H9 (cell line): ENCODE measurements at regions not wholly inside any gene's neighbourhood (a gene's known extent, or its start where the extent isn't known, plus 50 kb on each side); places are given as distances from the start of the nearest gene placed in this dataset.

Experiments used
- DNase-seq: peaks from one replicate; pipeline ENCODE4 v3.0.0-alpha.2; 2017
- H2AFZ ChIP-seq: one replicate; pipeline ENCODE4 v1.6.1; 2013; ENCODE audit warnings: mild to moderate bottlenecking, low read length, control low read depth, moderate library complexity
- H2AK5ac ChIP-seq: 2 replicates; pipeline ENCODE4 v1.6.1; 2013; ENCODE audit warnings: low read length, control low read depth, mixed read lengths; ENCODE audit not compliant: insufficient read length
- H2BK120ac ChIP-seq: one replicate; pipeline ENCODE4 v1.6.1; 2013; ENCODE audit warnings: low read depth, mild to moderate bottlenecking, low read length, control low read depth, inconsistent platforms; ENCODE audit not compliant: poor library complexity, severe bottlenecking
- H2BK12ac ChIP-seq: 2 replicates; pipeline ENCODE4 v1.6.1; 2013; ENCODE audit warnings: low read length, control low read depth, mixed read lengths, low read depth; ENCODE audit not compliant: insufficient read length
- H2BK15ac ChIP-seq: 2 replicates; pipeline ENCODE4 v1.6.1; 2013; ENCODE audit warnings: low read depth, low read length, control low read depth
- H2BK20ac ChIP-seq: one replicate; pipeline ENCODE4 v1.6.1; 2013; ENCODE audit warnings: low read depth, mild to moderate bottlenecking, low read length, control low read depth, inconsistent platforms; ENCODE audit not compliant: poor library complexity, severe bottlenecking
- H2BK5ac ChIP-seq: 2 replicates; pipeline ENCODE4 v1.6.1; 2013; ENCODE audit warnings: low read length, control low read depth, mixed read lengths; ENCODE audit not compliant: insufficient read length
- H3K14ac ChIP-seq: 2 replicates; pipeline ENCODE4 v1.6.1; 2013; ENCODE audit warnings: low read length, control low read depth; ENCODE audit not compliant: insufficient read depth
- H3K18ac ChIP-seq: 2 replicates; pipeline ENCODE4 v1.6.1; 2013; ENCODE audit warnings: low read depth, mild to moderate bottlenecking, mixed read lengths, low read length, control low read depth; ENCODE audit not compliant: insufficient read length
- H3K23ac ChIP-seq: 2 replicates; pipeline ENCODE4 v1.6.1; 2013; ENCODE audit warnings: low read length, control low read depth, mixed read lengths, low read depth; ENCODE audit not compliant: insufficient read length
- H3K23me2 ChIP-seq: 2 replicates; pipeline ENCODE4 v1.6.1; 2013; ENCODE audit warnings: low read depth, mild to moderate bottlenecking, mixed read lengths, low read length, control low read depth; ENCODE audit not compliant: insufficient read length, poor library complexity, severe bottlenecking
- H3K27ac ChIP-seq: 2 replicates; pipeline ENCODE4 v1.5.1; 2013; ENCODE audit warnings: low read length, control low read depth, mixed read lengths, low read depth; ENCODE audit not compliant: insufficient read length
- H3K27me3 ChIP-seq: 2 replicates; pipeline ENCODE4 v1.6.1; 2013; ENCODE audit warnings: low read length, control low read depth, inconsistent platforms; ENCODE audit not compliant: insufficient read depth
- H3K4ac ChIP-seq: 2 replicates; pipeline ENCODE4 v1.6.1; 2013; ENCODE audit warnings: low read depth, mild to moderate bottlenecking, control low read depth, inconsistent platforms, low read length, moderate library complexity
- H3K4me1 ChIP-seq: 2 replicates; pipeline ENCODE4 v1.6.1; 2013; ENCODE audit warnings: low read length, control low read depth, inconsistent platforms; ENCODE audit not compliant: insufficient read depth
- H3K4me2 ChIP-seq: 2 replicates; pipeline ENCODE4 v1.6.1; 2013; ENCODE audit warnings: low read length, control low read depth, mixed read lengths; ENCODE audit not compliant: insufficient read length, insufficient read depth
- H3K56ac ChIP-seq: 2 replicates; pipeline ENCODE4 v1.6.1; 2013; ENCODE audit warnings: low read depth, mild to moderate bottlenecking, mixed read lengths, low read length, control low read depth; ENCODE audit not compliant: insufficient read length
- H3K79me1 ChIP-seq: 2 replicates; pipeline ENCODE4 v1.6.1; 2013; ENCODE audit warnings: low read depth, mild to moderate bottlenecking, moderate library complexity, low read length, control low read depth, inconsistent platforms; ENCODE audit not compliant: insufficient read depth, poor library complexity, severe bottlenecking
- H3K79me2 ChIP-seq: 2 replicates; pipeline ENCODE4 v1.6.1; 2013; ENCODE audit warnings: low read length, control low read depth, inconsistent platforms; ENCODE audit not compliant: insufficient read depth
- H3K9ac ChIP-seq: 2 replicates; pipeline ENCODE4 v1.6.1; 2013; ENCODE audit warnings: low read length, control low read depth, mixed read lengths; ENCODE audit not compliant: insufficient read length; ENCODE audit errors: extremely low read depth
- H3K9me3 ChIP-seq: one replicate; pipeline ENCODE4 v1.6.1; 2013; ENCODE audit warnings: low read depth, low read length, inconsistent platforms; ENCODE audit not compliant: control insufficient read depth
- H3T11ph ChIP-seq: one replicate; pipeline ENCODE4 v1.6.1; 2013; ENCODE audit warnings: mild to moderate bottlenecking, low read length, control low read depth, inconsistent platforms
- H4K20me1 ChIP-seq: one replicate; pipeline ENCODE4 v1.6.1; 2013; ENCODE audit not compliant: control insufficient read depth, insufficient read length, insufficient read depth
- H4K5ac ChIP-seq: 2 replicates; pipeline ENCODE4 v1.6.1; 2013; ENCODE audit warnings: low read depth, mild to moderate bottlenecking, mixed read lengths, low read length, control low read depth; ENCODE audit not compliant: insufficient read length
- H4K8ac ChIP-seq: replicated peaks from 2 replicates; pipeline ENCODE4 v1.6.1; 2013; ENCODE audit warnings: low read length, control low read depth, mixed read lengths, low read depth; ENCODE audit not compliant: insufficient read length
- H4K91ac ChIP-seq: 2 replicates; pipeline ENCODE4 v1.6.1; 2013; ENCODE audit warnings: low read depth, mild to moderate bottlenecking, moderate library complexity, mixed read lengths, low read length, control low read depth; ENCODE audit not compliant: insufficient read length
- H3K27ac Mint-ChIP-seq, 3 experiments: 2 replicates in 2 of 3; 3 replicates in 1 of 3; pipeline ENCODE4 v1.8.0; 2020 to 2021; ENCODE audit warnings: mixed read lengths in 3 of 3, mild to moderate bottlenecking in 1 of 3, moderate library complexity in 1 of 3
- H3K27me3 Mint-ChIP-seq: 2 replicates; pipeline ENCODE4 v1.8.0; 2021; ENCODE audit warnings: low read depth, mild to moderate bottlenecking, moderate library complexity, mixed read lengths
- H3K36me3 Mint-ChIP-seq, 3 experiments: 2 replicates in 2 of 3; 3 replicates in 1 of 3; pipeline ENCODE4 v1.8.0; 2020 to 2021; ENCODE audit warnings: low read depth in 3 of 3, mixed read lengths in 3 of 3; ENCODE audit not compliant: insufficient read depth in 1 of 3
- H3K4me1 Mint-ChIP-seq, 2 experiments: 2 replicates each; pipeline ENCODE4 v1.8.0; 2020; ENCODE audit warnings: mixed read lengths in 2 of 2
- H3K4me3 Mint-ChIP-seq, 2 experiments: 2 replicates in 1 of 2; 3 replicates in 1 of 2; pipeline ENCODE4 v1.8.0; 2020 to 2021; ENCODE audit warnings: mild to moderate bottlenecking in 2 of 2, mixed read lengths in 2 of 2, moderate library complexity in 1 of 2
- H3K9me3 Mint-ChIP-seq, 2 experiments: 2 replicates in 1 of 2; 3 replicates in 1 of 2; pipeline ENCODE4 v1.8.0; 2020; ENCODE audit warnings: mild to moderate bottlenecking in 2 of 2, mixed read lengths in 2 of 2, moderate library complexity in 1 of 2
- CTCF ChIP-seq: fragments of 200-600 bp; sonication (generic); conservative IDR thresholded peaks from 3 replicates; pipeline ENCODE4 v1.8.0; 2021; ENCODE audit warnings: antibody characterized with exemption, mild to moderate bottlenecking
- WGBS: extraction: QIAGEN DNeasy Blood & Tissue Kit; methylation state at CpG from one replicate; pipeline ENCODE4 v1.1.7; 2013; ENCODE audit warnings: missing lambda C conversion rate, low lambda C conversion rate, mixed read lengths; ENCODE audit not compliant: insufficient read length; ENCODE audit errors: extremely low coverage; 5-methylcytosine and 5-hydroxymethylcytosine counted together

GRCh38 chr5:2256691-2257280 is 374.1 kb upstream of the IRX4 start:
- no peaks in the 10 kb centered on the region for H3K27me3 ChIP-seq
- no peak overlapping the region for H3K56ac ChIP-seq
- Mint-ChIP-seq H3K27ac (no peak overlapping the region), H3K36me3 (no peaks in the 10 kb centered on the region), H3K9me3 (no peaks in the 10 kb centered on the region), H3K4me3 (no peak overlapping the region), H3K4me1 (peaks cover 4 to 14% of the 10 kb centered on the region in 2 experiments; a peak in 3 of 4 replicates), H3K27me3 (no peaks in the 10 kb centered on the region; the same call in 1 of the 2 replicates)
- no peak overlapping the region for H3K9ac ChIP-seq
- no peaks in the 10 kb centered on the region for H3K79me1 ChIP-seq
- DNase-seq = no peak
- WGBS = no CpG with 5 or more reads among the region's 15 CpGs
- no peaks in the 10 kb centered on the region for H3K9me3 ChIP-seq
- H4K20me1 ChIP-seq = no peaks in the 10 kb centered on the region
- no peak overlapping the region for H2BK5ac ChIP-seq
- no peak overlapping the region for H2AFZ ChIP-seq
- no peak overlapping the region for H3T11ph ChIP-seq
- H4K8ac ChIP-seq = no peak overlapping the region
- H3K79me2 ChIP-seq = no peaks in the 10 kb centered on the region
- no peak overlapping the region for H4K5ac ChIP-seq
- no peak overlapping the region for H2BK20ac ChIP-seq
- H3K18ac ChIP-seq = no peak overlapping the region
- no peak overlapping the region for H2BK120ac ChIP-seq
- no peak overlapping the region for H3K27ac ChIP-seq
- no peaks in the 10 kb centered on the region for H3K4me1 ChIP-seq
- no peak for TF ChIP-seq CTCF
- no peak overlapping the region for H3K23ac ChIP-seq
- no peak overlapping the region for H3K14ac ChIP-seq
- H2AK5ac ChIP-seq = no peak overlapping the region
- no peak overlapping the region for H2BK12ac ChIP-seq
- peaks cover 3% of the 10 kb centered on the region for H3K23me2 ChIP-seq
- H2BK15ac ChIP-seq = no peak overlapping the region
- no peak overlapping the region for H3K4me2 ChIP-seq
- no peak overlapping the region for H4K91ac ChIP-seq
- H3K4ac ChIP-seq = no peak overlapping the region
